ENCODE measurements at regions not wholly inside any gene's neighbourhood (a gene's known extent, or its start where the extent isn't known, plus 50 kb on each side); places are given as distances from the start of the nearest gene placed in this dataset.

DNA sequence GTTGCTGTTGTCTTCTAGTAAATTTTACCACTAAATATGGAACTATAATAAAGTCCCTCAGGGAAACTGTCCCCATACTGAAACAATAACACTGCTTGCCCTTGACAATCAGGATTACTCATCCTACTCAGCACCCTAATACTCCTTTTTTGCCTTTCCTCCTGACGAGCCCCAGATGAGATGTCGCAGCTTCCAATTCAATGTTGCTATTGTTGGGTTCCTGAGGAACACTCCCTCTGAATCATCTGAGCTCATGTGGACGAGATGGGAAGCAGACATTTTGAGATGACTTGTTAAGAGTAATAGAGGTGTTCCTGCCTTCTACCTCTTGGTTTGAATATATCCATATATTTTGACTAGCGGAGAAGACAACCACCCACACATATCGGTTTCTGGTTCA lies 187.8 kb upstream of the FAM98A start:
- DNase-seq, result no peak

DNA sequence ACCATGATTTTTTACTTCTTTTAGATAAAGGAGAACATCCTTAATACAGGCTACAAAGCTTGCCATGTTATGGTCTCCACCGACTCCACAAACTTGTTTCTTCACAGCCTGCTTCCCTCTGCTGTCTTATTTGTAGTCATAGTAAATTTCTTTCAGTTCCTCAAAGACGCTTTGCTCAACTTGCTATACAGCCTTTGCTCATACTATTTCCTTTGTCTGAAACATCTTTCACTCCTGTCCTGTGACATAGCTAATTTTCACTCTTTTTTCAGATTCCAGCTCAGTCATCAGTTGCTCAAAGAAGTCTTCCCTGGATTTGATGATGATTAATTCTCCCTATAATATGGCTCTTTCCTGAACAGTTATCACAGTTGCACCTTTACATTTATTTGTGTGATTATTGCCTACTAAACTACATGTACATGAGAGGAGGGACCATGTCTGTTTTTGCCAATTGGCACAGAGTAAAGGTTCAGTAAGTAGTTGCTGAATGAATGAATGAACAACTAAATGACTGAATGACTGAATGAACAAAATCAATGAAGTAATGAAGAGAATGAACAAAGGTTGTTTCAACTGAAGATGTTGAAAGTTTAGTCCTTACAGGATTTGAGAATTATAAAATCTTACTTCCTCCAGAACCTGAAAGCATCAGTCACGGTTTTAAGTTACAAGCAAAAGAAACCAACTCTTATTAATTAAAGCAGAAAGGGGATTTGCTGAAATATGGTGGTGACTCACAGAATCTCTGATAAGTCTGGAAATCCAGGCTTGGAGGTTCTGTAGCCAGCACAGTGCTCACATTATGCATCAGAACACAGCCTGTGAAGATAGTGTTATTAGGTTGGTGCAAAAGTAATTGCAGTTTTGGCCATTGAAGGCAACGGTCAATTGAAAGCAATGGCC lies 186.4 kb upstream of the FAM98A start:
- no peak for DNase-seq

- no peak for DNase-seq
Measured at GRCh38 chr2:33784488-33784887, 185.4 kb upstream of the FAM98A start.

DNA sequence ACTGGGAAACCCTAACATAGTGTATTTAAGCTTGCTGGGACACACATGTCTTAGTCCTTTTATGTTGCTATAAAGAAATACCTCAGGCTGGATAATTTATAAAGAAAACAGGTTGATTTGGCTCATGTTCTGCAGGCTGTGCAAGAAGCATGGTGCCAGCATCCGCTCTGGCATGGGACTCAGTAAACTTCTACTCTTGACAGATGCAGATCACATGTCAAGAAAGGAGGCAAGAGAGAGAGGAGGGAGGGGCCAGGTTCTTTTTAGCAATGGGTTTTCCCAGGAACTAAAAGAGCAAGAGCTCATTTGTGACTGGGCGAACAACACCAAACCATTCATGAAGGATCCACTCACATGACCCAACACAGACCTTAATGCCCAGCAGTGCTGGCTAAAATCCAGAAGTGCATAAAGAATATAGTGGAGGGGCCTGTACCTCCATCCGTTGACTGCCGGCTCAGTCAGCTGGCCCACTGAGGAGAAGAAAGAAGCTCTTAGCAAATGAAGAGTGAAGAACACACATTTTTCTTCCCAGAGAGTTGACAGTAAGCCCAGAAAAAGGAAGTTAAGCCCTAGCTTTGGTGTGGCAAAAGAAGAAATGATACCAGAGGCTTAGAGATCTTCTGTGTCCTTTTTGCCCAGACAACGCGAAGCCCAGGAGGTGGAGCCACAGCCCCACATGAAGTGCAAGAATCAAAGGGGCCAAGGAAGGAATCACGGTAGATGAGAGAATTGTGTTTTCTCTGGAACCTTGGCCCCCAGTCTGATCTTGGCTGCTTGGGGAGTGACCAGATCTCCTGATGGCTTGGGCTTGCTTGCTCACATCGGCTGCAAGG lies 183.5 kb upstream of the FAM98A start:
- DNase-seq, result no peak

GRCh38 chr2:33777786-33778185 lies 178.7 kb upstream of the FAM98A start:
- no peak for DNase-seq

GRCh38 chr2:33775306-33775705 lies 176.2 kb upstream of the FAM98A start:
- DNase-seq, result no peak

GRCh38 chr2:33770023-33770422 lies 170.9 kb upstream of the FAM98A start:
- DNase-seq, result no peak

GRCh38 chr2:33766175-33766574 lies 167.1 kb upstream of the FAM98A start:
- no peak for DNase-seq

DNA sequence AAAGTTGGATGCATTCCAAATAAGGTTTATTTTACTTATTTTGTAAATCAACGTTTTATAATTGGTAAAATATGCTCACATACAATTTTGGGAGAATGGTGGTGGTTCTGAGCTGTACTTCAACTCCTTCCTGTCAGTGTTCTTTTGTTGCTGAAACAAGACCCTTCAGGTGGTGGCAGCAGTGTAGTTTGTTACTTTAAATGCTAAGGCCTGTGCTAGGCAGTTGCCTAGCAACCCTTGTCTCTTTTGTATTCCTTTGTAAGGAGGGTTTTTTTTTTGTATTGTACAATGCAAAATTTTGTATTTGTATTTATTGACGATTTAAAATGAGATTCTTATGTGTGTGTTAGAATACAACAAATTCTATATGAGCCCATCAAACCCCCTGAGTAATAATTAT lies 166.0 kb upstream of the FAM98A start:
- DNase-seq, result no peak

- DNase-seq, result no peak
Measured at GRCh38 chr2:33764551-33764950, 165.5 kb upstream of the FAM98A start.

GRCh38 chr2:33763671-33764310 lies 164.7 kb upstream of the FAM98A start:
- DNase-seq, result no peak

DNA sequence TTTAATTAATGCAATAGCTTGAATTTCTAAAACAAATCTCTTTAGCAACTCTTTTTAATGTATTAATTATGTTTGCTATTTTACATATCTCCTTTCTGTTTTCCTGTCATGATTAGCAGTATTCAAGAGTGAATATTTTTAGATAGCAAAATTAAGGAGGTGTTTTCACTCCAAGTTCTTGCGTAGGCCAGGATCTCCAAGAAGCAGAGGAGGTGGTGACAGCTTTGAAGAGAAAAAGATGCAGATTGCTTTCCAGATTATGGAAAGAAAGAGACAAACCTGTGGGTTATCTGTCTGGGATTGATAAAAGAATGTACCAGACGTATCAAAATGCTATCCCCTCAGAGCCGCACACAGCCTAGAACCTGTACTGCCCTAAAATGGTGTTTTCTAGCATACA lies 163.5 kb upstream of the FAM98A start:
- no peak for DNase-seq

DNA sequence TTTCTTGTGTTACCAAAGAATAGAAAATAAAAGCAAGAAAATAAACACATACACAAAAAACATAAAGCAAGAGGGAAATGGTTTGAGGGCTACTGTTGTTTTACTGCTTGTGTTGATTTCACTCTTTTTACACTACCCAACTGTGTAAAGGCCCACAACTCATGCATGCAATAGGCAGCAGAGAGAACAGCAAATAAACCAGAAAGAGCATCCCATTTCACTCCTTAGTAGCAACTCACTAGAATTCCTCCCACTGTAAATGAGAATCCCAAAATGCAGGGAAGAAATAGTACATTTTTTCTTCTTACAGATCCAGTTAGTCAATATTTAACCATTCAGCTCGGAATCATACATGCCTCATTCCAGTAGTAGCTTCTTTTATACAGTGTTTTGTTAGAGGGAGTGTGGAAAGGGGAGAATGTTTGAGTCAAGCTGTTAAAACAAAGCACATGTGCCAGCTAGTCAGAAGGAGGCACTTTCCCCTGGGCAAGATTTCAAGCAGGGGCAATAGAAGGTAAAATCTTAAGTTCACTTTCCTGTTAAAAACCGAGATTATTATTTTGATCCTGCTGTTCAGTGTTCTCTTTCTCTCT lies 147.2 kb upstream of the FAM98A start:
- no peak for DNase-seq

DNA sequence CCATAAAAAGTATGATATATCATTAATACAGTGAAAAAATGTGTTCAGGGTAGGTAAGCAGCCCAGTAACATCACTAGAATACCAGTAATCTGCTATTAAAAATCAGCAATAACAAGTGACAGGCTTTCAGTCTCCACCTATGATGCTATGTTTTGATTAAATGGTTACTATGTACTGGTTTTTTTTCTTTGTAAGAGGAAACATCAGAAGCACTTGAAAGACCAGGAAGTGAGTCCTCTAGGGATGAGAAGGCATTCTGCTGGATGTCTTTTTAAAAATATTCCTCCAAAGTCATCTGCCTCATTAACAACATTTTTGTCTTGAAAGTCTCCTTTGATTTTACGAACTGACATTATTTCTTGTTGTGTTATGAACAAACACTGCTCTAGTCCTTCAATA lies 136.0 kb upstream of the FAM98A start:
- DNase-seq, result no peak

GRCh38 chr2:33730804-33731203 lies 131.7 kb upstream of the FAM98A start:
- no peak for DNase-seq

GRCh38 chr2:33730193-33730592 lies 131.1 kb upstream of the FAM98A start:
- no peak for DNase-seq

DNA sequence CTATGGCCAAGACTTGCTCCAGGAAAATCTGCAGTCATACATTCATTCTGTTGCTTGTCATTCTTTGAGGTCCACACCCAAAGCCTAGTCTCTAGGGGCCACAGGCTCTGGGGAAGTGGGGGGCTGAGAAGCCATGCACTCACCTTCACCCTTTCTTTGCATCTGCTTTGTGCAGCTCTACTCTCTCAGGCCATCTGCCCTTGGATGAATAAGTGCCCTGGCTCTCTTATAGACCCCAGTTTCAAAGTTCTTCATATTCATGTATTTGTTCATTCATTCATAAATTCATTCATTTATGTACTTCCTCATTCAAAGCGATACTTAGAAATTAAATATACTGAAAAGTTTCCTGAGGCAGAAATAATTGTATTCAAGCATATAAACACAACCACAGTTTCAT lies 130.3 kb upstream of the FAM98A start:
- DNase-seq, result no peak

GRCh38 chr2:33728106-33728505 lies 129.0 kb upstream of the FAM98A start:
- no peak for DNase-seq

DNA sequence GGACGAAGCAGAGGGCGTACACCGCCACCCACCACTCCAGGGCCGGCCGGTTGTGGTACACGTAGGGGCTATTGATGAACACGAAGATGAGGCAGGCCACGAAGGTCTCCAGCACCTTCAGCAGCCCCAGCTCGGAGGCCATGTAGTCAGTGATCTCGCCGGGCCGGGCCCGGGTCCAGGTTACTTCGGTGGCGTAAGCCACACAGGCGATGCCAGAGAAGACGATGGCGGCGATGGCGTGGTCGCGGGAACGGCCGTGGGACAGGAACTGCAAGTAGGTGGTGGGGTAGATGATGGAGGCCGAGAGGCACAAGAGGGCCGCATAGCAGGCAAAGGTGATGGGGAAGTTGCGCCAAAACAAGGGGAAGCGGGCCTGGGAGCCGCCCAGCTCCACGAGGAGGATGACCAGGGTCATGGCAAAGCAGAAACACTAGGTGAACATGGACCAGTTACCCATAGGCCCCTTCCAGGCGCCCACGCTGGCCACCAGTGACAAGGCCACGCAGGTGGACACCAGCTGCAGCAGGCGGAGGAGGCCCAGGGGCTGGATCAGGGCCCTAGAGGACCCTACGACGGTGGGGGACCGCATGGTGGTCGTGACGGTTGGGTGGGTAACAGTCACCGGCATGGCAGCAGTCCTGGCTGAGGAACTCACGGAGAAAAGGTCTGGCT lies 128.4 kb upstream of the FAM98A start:
- DNase-seq, result no peak

DNA sequence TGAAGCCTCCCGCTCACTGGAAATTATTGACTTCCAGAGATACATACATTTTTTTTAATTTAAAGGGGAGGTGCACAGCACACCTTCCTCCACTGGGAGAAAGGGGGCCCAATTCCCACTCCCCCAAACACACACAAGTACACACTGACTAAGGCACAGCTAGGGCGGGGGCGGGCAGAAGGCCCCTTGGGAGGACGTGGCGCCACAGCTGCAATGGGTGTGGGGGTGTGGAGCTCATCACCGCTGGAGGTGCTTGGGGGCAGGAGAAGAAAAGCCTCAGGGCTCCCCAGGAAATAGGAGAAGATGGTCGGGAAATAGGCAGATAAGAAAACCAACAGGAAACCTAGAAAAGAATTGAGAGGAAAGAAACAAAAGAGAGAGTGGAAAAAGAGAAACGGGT lies 127.3 kb upstream of the FAM98A start:
- DNase-seq, result no peak

GRCh38 chr2:33723329-33723728 lies 124.2 kb upstream of the FAM98A start:
- DNase-seq, result no peak

DNA sequence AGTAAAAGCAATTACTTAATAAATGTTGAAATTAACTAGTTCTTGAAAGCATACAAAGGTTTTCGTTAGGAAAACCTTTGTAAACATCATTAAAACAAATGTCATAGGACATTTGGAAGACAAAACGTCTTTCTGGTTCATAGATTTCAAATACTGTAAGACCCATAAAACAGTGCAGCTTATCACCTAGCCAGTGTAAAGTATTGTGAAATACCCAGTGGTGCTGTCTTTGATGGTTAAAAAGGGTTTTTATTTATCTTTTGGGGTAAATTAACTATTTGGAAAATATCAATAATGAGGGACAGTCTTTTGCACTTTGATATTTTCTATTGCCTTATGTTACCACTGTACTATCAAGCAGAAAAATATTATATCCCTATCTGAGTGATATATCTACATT lies 120.0 kb upstream of the FAM98A start:
- no peak for DNase-seq

- no peak for DNase-seq
Measured at GRCh38 chr2:33712674-33713073, 113.6 kb upstream of the FAM98A start.

Measured in activated naive CD4-positive, alpha-beta T cell treated with Interleukin-2 at 50 U/mL for 16 hours (primary cell).